NCI-H2196 (cell line): ENCODE measurements at regions not wholly inside any gene's neighbourhood (a gene's known extent, or its start where the extent isn't known, plus 50 kb on each side); places are given as distances from the start of the nearest gene placed in this dataset.
"Not testable (repeated sequence)": the region's sequence is repeated elsewhere in the genome, so short reads cannot be mapped to it uniquely, and the experiment has no call there.

ENCODE experiments used
- DNase-seq: peaks from one replicate; lab custom pipeline; 2025; ENCODE audit not compliant: unreplicated experiment; lab: John Stamatoyannopoulos, UW

DNA sequence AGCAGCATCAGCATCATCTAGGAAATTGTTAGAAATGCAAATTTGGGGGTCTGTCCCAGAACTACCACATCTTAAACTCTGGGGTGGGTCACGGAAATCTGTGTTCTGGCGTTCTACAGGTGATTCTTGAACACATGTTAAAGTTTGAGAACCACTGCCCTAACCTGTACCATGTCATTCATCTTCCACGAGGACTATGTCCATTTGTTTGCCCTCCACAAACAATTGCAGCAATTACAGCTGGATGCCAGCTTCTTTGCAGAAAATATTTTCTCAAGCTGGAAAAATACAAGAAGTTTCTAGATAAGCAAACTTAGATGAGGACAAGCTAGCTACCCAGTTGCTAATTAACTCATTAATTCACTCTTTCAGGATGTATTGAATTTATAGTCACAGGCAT, 54.1 kb downstream of the MAFB start:
- no peak for DNase-seq

DNA sequence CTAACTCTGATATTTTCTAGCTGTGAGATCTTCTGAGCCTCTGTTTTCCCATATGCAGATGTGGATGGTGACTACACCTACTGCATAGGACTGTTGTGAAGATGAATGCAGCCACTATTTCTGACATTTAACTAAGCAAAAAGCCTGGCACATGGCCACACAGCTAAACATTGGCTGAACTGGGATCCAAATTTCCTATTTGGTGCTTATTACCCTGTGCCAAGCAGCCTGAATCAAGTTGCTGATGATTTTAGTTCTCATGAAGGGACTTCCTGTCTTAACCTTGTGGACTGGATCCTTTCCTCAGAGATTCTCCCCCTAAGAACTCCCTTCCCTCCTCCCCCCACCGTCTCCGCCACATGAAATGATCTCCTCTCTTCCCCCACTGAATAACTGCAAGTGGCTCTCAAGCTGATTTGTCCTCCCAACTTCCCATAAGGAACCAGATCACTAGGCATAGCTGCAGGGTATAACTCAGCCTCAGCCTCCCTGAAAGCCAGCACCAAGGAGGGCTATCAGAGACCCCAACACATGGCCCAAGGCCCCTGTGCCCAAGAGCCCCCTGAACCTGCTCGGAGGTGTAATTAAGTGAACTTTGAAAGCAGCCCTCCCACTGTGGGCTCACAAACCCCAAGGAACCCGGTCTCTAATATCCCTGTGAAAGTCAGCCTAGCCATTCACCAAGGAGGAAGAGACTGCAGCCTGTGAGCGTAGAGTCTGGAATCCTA, 55.7 kb downstream of the MAFB start:
- DNase-seq: no peak

DNA sequence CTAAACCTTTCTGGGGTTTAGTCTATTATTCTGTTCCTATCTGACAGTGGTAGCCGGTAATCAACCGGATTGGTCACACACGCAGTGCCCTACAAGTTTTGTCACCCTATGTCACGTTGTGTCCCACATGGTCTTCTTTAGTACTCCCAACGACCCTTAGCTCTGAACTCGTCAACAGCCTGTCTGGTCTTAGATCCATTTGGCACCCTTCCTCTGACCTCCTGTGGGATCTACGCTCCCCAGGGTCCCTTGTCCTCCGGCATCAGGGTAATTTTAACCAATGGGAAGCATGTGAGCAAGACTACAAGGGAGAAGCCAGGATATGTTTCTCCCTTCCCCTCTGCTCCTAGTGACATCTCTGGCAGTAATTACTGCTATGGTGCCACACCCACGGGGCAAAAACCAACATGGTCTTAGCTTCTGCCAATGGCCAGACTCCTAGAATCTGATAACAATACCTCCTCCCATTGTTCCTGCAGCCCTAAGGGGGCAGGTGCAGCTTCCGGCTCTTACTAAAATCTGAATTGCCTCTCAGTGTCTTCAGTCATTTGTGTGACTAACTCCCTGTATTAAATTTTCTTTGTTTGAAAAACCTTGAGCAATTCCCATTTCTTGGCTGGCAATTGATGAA, 56.6 kb downstream of the MAFB start:
- no peak for DNase-seq

DNA sequence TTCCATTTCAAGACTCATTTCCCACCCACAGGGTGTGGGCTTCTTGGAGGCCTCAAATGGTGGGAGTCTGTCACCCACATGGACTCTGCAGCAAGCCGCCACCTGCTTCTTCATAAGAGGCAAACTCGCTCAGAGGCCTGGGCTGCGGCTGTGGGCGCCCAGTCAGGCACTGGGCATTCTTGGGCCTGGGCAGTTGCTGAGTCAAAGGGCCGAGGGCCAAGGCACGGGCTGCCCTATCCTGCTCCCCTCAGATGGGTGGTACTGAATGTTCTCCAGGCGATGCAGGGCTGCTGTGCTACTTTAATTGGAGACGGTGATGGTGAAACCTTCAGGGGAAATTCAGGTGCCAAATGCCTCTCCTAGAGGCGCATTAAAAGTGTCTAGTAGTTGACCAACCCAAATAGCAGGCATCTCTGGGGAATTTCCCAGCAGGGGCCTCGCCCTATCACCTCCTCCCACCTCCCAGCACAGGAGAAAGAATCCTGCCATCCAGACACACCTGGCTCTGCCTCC, 57.9 kb downstream of the MAFB start:
- no peak for DNase-seq

DNA sequence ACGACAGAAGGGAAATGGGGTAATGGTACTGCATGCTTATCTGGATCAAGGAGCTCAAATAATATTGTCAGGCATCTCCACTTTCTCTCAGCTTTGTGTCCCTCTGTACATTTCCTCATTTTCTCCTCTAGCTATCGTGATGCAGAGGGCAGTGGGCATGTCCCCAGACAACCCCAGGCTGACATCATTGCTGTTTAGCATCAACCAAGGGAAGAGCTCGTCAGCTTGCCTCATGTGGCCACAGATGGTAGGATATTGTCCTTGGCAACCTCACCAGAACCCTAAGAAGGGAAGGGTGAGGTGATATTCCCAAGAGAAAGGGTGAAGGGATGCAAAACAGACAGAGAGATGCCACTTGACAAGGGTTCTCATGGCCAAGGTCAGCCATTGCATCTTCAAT, 58.3 kb downstream of the MAFB start:
- no peak for DNase-seq

DNA sequence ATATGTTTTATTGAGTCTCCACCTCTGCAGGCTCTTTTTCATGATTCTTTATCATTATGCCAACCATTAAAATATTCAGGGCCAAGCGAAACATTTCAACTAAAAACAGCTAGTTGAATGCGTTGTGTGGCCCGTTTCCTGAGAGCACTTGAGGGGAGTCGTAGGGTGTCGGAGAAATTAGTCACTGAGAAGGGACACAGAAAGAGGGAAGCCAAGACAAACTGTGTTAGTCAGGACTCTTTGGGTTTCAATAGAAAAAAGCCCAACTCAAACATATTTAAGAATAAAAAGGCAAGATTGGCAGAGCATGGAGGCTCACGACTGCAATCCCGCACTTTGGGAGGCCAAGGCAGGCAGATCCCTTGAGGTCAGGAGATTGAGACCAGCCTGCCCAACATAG, 58.9 kb downstream of the MAFB start:
- no peak for DNase-seq

DNA sequence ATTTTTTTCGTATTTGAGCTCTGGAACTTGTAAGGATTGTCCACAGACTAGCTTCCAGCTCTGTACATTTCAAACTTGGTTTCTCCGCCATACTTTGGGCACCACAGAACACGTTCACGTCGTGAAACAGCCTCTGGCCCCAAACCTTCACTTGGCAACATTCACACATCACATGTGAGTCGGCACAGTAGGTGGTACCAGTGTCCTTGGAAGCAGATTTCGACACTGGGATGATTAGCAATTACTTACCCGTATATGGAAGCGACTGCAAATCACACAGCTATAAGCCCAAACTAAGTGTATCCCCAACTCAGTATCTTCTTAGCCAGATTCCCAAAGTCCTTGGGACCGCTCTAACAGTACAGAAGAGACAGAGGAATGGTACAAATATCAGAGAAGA, 60.2 kb downstream of the MAFB start:
- no peak for DNase-seq

DNA sequence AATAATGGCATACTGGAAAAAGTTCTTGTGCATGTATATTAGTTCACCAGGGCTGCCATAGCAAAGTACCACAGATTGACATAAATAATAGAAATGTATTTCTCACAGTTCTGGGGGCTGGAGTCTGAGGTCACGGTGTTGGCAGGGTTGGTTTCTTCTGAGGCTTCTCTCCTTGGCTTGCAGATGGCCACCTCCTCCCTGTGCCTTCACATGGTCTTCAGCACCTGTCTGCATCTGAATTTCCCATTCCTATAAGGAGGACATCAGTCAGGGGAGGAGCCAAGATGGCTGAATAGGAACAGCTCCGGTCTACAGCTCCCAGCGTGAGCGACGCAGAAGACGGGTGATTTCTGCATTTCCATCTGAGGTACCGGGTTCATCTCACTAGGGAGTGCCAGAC, 70.0 kb downstream of the MAFB start:
- not testable (repeated sequence) for DNase-seq

DNA sequence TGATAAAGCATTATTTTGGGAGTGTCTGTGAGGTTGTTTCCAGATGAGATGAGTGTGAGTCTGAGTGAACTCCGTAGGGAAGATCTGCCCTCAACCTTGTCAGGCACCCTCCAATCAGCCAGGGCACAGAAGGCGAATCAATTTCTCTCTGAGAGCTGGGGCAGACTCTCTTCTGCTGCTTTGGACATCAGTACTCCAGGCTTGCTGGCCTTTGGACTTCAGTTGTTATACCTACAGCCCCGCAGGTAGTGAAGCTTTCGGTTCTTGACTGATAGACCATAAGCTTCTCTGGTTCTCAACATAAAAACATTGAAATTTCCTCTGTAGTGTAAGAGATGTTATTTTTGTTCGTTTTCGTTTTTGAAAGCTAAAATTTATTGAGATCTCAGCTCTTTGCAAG, 71.4 kb downstream of the MAFB start:
- no peak for DNase-seq

DNA sequence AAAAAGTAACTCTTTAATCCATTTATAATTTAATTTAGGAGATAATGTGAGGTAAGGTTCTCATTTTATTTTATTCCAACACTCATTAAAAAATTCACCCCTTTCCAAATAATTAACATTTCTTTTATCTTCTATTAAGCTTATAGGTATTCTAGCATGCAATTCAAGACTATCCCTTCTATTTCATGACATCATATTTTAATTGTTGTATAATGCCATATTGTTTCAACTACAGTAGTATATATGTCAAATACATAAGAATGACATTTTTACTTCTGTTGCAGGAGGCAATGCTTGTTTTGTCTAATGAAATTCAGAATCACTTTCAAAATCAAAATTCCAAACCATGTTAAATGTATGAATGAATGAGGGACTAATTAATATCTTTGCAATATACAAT, 76.2 kb downstream of the MAFB start:
- DNase-seq: no peak

DNA sequence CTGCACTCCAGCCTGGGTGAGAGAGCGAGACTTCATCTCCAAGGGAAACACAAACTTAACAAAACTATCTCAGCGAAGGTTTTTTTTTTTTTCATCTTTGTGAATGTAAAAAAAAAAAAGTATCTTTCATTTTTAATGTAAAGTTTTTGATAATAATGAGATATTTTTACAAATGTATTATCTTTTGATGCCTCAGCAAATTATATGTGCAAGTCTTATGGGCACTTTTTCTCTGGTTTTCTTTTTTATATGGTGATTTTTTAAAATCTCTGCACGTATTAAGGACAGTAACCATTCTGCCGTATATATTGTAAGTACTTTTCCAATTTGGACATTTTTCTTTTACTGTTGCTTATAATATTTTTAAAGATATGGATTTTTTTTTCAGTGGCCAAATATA, 76.8 kb downstream of the MAFB start:
- DNase-seq: no peak

DNA sequence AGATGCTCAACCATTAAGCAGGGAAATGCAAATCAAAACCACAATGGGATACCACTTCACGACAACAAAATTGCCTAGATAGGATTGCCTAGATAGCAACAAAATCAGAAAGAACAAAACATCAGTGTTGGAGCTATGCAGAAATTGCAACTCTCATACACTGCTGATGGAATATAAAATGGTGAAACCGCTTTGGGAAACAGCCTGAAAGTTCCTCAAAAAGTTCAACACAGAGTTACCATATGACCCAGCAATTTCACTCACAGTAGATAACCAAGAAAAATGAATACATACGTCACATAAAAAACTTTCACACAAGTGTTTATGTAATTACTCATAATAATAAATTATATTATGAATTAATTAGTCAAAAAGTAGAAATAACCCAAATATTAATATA, 78.3 kb downstream of the MAFB start:
- DNase-seq: no peak

DNA sequence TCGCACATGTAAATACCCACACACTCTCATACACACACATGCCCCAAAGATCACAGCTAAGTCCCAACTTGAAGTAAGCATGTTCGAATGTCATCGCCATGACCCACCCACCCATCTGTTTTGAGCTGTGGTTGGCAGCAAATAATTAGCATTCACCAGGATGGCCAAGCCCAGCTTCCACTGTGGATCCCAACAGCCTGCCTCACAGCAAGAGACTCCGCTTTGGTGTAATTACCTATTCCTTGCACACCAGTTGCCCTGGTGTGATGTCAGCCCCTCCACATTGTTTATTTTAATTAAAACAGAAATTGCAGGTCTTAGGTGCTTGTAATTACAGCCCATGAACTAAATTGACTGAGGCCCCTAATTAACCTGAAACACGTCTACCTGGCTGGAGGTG, 81.1 kb downstream of the MAFB start:
- no peak for DNase-seq

DNA sequence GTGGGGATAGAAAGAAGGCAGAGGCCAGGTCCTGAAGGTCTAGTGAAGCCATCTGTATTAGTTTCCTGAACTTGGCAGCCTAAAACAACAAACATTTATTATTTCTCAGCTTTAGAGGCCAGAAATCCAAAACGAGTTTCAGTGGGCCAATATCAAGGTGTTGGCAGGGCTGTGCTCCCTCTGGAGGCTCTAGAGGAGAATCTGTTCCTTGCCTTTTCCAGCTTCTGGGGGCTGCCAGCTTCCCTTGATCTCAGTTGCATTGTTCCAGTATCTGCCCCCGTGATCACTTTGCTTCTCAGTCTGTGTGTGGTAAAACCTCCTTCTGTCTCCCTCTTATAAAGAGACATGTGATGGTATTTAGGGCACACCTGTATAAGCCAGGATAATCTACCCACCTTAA, 82.4 kb downstream of the MAFB start:
- DNase-seq: no peak

DNA sequence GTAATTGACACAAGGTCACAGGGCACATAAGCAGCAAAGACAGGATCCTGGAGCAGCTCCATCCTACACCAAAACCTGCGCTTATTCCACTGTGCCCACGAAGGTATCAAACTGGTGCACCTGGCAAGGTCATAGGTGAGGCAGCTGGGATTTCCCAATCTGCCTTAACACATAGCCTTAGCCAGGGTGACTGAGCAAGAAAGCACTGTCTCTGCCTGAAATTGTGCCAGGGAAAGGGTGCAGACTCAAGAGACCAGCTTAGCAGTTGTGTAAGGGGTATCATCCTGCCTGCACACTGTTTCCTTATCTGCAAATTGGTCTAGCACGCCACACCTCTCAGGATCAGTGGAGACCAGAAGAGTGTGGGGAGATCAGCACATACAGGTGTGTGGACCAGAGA, 82.8 kb downstream of the MAFB start:
- DNase-seq: no peak

DNA sequence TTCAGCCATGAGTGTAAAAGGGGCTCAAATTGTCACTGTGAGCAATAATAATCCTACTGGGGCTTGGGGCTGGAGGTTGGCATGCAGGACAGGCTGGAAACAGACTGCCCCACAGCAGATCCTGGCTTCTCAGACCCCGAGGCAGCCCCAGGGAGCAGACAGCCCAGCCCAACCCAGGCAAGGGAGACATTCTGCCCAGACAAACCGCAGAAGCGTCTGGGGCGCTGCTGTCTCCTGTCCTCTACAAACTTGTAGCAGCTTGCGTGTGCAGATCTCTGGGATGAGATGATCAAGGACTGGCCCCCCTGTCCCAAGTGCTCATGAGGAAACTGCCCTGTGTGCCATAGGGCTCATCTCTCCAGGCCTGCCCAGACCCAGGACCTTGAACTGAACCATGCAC, 84.6 kb downstream of the MAFB start:
- no peak for DNase-seq

DNA sequence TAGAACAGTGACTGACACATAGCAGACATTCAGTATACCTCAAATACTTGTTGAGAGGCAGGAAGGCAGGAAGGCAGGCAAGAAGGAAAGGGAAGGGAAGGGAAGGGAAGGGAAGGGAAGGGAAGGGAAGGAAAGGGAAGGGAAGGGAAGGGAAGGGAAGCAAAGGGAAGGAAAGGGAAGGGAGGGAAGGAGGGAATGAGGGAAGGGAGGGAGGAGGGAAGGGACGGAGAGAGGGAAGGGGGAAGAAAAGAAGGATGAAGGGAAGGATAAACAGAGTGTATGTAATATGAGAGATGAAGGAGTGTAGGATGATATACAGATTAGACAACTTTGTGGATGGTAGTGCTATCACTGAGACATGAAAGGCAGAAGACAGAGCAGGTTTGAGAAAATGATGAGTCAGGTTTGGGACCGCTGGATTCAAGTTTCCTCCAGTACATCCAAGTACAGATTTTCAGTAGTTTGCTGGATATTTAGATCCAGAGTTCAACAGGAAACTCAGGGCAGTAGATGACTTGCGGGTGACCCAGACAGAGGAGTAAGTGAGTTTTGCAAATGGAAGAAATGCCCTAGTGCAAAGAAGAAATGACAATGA, 85.9 kb downstream of the MAFB start:
- DNase-seq: no peak

DNA sequence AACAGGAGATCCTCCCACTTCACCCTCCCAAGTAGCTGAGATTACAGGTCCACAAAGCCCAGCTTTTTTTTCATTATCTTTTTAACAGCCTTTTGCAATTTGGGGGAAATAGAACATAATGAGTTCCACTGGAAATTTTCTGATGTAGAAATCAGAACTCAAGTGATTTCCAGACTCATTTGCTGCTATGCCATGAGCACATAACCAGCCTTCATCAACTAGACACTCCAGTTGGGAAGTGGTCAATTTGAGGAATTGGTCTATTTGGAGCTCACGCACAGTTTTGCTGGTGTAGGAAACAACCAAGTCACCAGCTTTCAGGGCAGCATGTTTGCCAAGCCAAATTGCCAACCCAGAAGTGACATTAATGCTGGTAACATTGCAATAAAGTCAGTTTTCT, 86.7 kb downstream of the MAFB start:
- DNase-seq: no peak

DNA sequence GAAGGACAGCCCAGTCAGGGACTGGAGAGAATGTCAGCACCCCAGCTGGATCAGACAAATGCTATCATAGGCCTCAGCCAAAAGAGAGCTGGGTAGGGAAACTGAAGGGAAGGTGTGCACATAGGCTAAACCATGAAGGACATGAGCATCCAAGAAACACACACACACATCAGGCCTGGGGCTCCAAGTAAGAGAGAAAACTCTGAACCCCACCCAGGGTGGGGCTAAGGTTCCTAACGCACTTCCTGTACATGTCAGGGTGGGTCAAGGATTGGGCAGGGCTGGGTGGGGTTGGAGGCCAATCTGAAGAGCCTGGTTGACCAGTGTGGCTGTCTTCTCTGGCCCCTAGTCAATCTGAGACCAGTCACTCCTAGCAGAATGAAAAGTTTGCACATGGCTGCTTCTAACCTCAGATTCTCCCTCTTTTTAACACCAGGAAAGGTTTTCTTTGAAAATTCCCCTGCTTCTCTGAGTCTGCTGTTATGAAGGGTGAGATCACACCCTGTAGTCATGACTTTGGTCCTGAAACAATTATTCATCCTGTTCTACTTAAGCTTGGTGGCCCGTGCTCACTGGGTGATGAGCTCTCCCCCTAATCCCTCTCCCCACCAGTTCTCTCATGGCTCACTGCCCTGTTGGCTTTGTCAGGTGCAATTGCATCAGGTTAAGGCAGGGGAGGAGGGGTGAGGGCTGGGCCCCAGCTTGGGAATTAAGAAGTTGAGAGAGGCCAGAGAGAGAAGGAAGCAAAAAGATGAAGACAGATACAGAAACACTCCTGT, 88.4 kb downstream of the MAFB start:
- DNase-seq: no peak

DNA sequence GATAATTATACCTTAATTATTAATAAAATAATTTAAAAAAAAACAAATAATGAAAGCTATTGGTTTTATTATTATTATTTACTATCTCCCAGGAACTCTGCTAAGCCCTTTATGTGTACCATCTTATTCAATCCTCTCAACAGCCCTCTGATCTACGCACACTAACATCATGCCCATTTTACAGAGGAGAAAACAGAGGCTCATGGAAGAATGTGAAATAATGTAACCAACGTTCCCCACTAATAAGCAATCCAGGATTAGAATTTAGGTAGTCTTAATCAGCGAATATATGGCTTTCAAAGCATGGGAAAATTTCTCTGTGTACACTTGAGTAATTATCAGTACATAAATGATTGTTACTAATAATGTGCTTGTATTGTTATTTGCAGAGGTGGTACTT, 89.0 kb downstream of the MAFB start:
- DNase-seq: no peak

DNA sequence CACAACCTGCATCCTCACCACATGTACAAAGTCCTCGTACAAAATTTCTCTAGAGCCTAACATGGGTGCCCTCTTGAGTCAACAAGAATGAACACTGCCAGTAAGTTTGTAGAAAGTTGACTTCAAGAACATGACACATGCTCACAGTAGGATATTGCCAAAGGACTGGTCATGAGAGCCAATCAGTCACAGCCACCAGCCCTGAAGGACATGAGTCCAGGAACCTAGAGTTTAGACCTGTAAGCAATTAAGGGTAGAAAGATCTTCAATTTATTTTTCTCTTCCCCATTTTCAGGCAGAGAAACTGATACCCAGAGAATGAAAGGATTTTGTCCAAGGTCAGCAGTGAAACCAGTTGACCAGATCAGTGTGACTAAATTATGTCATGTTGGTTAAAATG, 96.1 kb downstream of the MAFB start:
- no peak for DNase-seq

DNA sequence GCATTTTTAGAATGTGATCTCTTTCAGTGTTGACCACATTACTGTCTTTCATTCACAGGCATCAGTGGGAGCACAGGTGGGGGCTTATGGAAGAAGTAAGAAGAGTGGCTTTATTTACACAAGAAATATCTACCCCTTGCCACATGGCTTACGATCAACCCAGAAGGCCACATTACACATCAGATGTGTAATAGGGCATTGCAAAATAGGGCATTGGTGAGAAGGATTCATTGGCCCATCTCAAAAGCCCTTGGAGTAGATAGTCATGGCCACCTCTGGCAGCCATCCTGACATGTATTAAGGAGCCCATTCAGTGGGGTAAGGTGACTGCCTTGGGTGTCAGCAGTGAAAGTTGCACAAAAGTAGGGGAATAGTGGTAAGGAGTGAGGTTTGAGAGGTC, 97.5 kb downstream of the MAFB start:
- DNase-seq: no peak
